COLO829 (cell line): ENCODE measurements at regions not wholly inside any gene's neighbourhood (a gene's known extent, or its start where the extent isn't known, plus 50 kb on each side); places are given as distances from the start of the nearest gene placed in this dataset.
"Not testable (repeated sequence)": the region's sequence is repeated elsewhere in the genome, so short reads cannot be mapped to it uniquely, and the experiment has no call there.

ENCODE experiments used
- DNase-seq: peaks from one replicate; pipeline ENCODE4 v3.0.0; 2012; ENCODE audit warnings: low spot score

- no peak for DNase-seq
These were observed 880.3 kb upstream of the GRIA3 start for GRCh38 chrX:122303761-122304160.

DNA sequence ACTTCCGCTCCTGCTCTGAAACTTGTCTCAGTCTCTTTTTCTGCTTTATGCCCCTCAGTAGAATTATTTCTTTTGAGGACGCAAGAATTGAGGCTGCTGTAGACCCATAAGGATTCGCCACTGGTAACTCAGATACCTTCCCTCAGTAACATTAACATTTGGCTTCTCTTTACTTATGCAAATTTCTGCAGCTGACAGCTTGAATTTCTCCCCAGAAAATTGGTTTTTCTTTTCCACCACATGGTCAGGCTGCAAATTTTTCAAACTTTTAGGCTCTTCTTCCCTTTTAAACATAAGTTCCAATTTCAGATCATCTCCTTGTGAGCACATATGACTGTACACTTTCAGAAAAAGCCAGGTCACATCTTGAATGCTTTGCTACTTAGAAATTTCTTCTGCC is 839.3 kb upstream of the GRIA3 start:
- DNase-seq, result no peak

DNA sequence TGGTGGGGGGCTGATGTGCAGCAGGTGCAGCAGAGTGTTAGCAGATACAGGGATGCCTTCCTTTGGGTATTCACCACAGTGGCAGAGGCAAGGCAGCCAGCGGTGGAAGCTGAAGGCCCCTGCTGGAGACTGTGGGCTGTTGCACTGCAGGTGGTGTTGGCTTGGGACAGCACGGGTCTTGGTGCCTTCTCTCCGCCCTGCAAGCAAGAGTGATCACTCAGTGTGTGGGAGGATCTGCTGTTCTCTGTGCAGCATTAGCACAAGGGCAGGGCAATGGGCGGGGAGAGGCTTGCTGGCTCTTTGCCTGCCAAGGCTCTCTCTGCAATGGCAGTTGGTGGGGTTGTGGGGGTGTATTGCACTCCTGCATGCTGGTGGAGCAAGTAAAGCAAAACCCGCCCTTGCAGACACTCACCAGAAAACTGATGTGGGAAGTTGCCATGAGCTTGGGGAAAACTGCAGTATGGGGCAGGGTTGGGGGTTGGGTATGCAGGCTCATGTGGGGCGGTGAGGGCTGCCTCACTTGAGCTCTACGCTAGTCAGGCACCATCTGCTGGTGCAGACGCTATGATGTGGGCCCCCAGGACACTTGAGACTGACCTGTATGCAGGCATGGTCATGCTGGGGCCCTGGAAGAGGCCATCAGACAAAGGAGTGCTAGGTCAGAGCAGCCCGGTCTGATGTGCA is 820.8 kb upstream of the GRIA3 start:
- DNase-seq, result no peak

DNA sequence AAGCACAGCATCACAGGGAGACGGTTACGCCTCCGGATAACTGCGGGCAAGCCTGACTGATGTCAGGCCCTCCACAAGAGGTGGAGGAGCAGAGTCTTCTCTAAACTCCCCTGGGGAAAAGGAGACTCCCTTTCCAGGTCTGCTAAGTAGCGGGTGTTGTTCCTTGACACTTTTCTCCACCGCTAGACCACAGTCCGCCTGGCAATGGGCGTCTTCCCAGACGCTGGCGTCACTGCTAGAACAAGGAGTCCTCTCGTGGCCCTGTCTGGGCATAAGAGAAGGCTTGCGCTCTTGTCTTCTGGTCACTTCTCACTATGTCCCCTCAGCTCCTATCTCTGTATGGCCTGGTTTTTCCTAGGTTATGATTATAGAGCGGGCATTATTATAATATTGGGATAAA is 808.5 kb upstream of the GRIA3 start:
- not testable (repeated sequence) for DNase-seq

GRCh38 chrX:122389005-122389404 is 795.1 kb upstream of the GRIA3 start:
- no peak for DNase-seq

DNA sequence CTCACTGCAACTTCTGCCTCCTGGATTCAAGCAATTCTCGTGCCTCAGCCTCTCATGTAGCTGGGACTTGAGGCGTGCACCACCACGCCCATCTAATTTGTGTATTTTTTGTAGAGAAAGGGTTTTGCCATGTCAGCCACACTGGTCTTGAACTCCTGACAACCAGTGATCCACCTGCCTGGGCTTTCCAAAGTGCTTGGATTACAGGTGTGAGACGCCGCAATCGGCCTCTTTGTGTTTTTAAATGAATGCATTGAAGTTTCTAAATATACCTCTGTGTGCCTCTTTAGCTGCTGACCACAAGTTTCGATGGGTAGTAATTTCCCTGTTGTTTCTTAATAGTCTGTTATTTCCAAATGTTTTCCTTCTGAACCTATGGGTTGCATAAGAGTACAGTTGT is 765.3 kb upstream of the GRIA3 start:
- no peak for DNase-seq

DNA sequence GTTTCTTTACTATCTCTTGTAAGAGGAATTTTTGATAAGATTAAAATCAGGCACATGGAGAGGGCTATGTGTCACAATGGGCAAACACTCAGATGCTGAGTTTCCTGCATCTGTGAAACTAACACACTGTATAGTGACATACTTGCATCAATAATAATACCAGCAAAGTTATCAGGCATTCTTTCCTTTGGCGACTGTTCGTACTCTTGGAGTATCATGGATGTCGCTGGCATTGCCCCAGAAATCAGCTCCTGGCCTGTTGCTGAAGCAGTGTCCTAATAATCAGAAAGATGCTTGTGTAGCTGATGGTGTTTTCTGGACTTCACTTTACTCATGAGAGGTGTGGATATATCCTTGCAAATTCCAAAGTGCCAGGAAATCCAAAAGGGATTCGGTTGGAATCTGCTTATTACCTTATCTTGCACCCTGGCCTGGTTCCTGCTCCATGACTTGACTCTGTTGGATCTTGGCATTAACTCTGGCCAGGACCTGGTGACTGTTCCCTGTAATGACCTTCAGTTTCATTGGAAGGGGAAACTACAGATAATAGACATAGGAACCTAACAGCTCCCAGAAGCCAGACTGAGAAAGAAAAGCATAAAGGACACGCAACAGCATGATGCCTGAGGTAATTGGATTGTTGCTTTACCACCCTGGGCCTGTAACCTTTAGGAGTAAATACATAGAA is 762.5 kb upstream of the GRIA3 start:
- DNase-seq, result no peak

DNA sequence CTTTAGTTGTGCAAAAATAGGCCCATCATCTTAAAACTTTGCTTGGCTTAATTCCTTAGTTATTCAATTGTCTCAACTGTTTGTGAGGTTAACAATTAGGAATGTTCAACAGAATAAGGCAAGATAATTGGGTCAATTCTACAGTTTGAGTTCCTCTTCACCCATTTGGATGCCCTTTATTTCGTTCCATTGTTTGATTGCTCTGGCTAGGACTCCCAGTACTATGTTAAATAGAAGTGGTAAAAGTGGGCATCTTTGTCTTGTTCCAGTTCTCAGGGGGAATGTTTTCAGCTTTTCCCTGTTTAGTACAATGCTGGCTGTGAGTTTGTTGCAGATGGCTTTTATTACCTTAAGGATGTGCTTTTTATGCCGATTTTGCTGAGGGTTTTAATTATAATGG is 761.5 kb upstream of the GRIA3 start:
- no peak for DNase-seq

DNA sequence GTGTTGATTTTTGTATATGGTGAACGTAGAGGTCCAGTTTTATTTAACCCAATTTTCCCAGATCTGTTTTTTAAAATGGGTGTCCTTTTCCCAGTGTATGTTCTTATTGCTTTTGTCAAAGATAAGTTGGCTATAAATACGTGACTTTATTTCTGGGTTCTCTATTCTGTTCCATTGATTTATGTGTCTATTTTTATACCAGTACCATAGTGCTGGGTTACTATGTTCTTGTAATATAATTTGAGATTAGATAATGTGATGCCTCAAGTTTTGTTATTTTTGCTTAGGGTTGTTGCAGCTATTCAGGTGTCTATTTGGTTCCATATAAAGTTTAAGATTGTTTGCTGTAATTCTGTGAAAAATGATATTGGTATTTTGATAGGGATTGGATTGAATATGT is 749.1 kb upstream of the GRIA3 start:
- DNase-seq, result no peak

DNA sequence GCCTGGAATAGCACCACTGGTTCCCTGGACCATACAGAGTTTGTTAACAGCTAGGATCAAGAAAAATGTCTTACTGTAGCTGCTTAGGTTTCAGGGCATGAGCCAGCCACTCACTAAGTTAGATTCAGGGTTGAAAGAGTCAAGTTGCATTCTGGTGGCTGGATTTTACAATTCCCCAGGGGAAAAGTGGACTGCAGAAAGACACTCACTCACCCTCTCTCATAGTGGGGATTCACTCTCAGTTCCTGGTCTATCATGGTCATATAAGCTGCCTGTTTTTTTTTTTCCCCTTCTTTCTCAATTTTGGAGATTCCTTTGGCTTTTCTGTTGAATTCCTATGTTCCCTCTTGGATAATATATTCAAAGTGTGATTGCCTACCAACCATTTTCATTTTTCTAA is 744.2 kb upstream of the GRIA3 start:
- no peak for DNase-seq

DNA sequence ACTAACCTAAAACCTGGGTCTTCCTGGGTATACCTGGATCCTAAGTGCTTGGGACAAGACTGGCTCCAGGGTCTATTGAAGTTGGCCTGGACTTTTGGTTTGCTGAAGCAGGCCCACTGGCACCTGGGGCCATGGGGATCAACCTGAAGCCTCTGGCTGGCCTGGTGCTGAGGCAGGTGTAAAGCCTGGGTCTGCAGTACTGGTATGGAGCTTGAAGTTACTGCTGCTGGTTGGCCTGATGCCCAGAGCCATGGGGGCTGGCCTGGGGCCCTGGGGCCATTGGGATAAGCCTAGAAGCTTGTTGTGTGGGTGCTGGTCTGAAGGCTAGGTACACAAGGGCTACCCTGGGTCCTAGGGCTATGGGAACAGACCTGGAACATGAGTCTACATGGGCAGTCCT is 743.2 kb upstream of the GRIA3 start:
- DNase-seq, result no peak

DNA sequence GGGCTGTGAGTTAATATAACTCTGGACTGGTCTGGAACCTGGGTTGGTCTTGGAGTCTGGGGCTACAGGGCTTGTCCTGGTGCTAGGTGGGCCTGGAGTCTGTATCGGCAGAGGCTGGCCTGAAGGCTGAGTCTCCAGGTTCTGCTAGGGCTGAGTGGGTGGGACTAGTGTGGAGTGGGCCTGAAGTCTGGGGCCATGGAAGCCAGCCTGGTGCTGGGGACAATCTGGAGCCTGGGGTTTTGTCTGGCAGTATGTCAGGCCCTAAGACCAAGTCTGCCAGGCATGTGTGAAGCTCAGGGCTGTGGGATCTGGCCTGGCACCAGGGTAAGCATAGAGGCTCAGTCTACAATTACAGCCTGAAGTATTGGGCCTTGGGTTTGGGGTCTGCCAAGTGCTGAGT is 742.6 kb upstream of the GRIA3 start:
- no peak for DNase-seq

GRCh38 chrX:122445466-122445865 is 738.6 kb upstream of the GRIA3 start:
- DNase-seq, result no peak

DNA sequence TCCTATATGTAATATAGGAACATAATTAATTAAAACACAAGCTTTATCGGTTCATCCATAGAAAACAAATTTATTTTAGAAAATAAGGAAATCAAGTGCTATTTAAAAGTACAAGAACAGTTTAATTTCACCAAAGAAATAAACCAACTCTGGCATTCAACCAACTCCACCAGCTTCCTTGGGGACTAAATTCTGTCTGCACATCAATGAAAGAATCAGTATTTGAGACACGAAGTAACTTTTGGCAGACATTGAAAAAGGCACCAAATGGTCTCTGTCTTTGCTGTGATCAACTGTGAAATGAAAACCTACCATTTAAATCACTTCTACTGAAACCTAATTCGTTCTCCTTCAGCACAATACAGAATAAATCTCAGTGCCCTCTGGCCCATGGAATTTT is 719.7 kb upstream of the GRIA3 start:
- no peak for DNase-seq

DNA sequence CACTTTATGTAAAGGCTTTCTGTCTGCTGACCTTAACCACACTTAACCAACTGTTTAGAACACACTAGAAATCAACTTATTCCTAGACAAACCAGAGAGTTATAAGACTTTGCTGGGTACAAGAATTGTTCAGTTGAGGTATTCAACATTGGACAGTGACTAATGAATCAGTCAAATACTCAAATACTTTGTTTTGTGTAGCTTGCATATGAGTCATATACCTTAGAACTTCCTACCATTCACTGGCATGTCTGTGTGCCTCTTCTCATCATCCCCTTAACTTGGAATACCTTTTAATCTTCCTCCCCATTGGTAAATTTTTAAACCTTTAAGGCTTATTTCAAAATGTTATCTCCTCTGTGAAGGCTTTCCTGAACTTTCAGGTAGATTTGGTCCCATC is 708.8 kb upstream of the GRIA3 start:
- DNase-seq, result no peak

DNA sequence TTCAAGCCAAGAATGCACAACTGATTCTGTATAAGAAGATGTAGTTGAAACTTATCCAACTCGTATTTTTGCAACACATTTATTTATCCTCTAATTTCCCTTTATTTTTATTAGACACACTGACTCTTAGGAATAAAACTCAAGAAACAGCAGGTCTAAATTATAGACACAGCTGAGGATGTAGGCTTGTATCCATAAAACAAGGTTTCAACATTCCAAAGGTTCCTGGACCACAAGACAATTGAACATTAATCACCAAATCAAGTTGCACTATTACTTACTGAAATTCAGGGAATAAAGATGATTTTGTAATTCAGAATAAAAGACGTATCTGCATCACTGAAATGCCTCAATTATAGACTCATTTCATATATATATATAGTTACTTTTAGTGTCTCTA is 683.5 kb upstream of the GRIA3 start:
- DNase-seq, result no peak

GRCh38 chrX:122501652-122502051 is 682.4 kb upstream of the GRIA3 start:
- no peak for DNase-seq

DNA sequence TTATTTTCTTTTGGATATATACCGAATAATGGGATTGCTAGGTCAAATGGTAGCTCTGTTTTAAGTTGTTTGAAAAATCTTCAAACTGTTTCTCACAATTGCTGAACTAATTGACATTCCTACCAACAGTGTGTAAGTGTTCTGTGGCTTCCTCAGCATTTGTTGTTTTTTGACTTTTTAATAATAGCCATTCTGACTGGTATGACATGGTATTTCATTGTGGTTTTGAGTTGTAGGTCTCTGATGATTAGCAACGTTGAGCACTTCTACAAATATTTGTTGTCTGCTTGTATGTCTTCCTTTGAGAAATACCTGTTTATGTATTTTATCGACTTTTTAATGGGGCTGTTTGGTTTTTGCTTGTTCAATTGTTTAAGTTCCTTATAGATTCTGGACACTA is 680.1 kb upstream of the GRIA3 start:
- DNase-seq, result no peak

GRCh38 chrX:122512561-122513072 is 671.5 kb upstream of the GRIA3 start:
- DNase-seq, result no peak

DNA sequence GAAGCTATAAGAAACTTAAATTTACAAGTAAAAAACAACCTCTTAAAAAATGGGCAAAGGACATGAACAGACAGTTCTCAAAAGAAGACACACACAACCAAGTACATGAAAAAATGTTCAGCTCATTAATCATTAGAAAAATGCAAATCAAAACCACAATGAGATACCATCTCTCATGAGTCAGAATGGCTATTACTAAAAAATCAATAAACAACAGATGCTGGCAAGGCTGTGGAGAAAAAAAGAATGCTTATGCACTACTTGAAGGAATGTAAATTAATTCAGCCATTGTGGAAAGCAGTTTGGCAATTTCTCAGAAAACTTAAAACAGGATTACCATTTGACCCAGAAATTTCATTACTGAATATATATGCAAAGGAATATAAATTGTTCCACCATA is 666.3 kb upstream of the GRIA3 start:
- no peak for DNase-seq

- no peak for DNase-seq
These were observed 638.3 kb upstream of the GRIA3 start for GRCh38 chrX:122545778-122546177.

GRCh38 chrX:122546269-122546668 is 637.8 kb upstream of the GRIA3 start:
- no peak for DNase-seq

DNA sequence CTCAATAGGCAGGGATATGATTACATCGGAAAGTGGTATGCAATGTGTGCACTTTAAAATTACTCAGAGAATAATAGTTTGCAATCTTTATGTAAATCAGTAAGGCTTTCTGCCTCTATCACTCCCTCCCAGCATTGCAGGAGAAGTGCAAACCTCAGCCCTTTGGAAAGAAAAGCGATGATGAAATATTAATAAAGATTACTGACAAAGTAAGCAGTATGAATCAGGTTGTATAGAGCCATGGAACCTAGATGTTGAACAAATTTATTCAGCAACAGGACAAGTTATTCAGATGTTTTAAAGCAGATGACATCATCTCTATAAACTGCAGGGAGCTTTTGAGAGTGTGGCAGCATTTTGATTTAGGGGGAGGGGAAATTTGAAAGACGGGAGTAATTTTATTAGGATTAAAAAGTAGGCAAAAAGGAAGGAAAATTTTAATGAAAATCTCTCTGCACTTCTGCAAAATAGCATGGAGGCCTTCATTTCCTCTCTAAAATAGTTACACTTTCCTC is 631.7 kb upstream of the GRIA3 start:
- no peak for DNase-seq

GRCh38 chrX:122555925-122556324 is 628.2 kb upstream of the GRIA3 start:
- DNase-seq, result no peak
